Cardiac fibroblast (primary cell): ENCODE measurements at regions not wholly inside any gene's neighbourhood (a gene's known extent, or its start where the extent isn't known, plus 50 kb on each side); places are given as distances from the start of the nearest gene placed in this dataset.

Experiments used
- DNase-seq, 2 donors: peaks; one replicate each; pipeline versions ENCODE4 v3.0.0 to v3.0.0-alpha.2; 2010; ENCODE audit warnings: low read depth in 2 of 2
- H3K4me3 ChIP-seq, 2 donors: replicated peaks in 1 of 2; 1 replicate in 1 of 2; 2 replicates in 1 of 2; pipeline ENCODE4 v1.5.1; 2011; ENCODE audit warnings: low read depth in 2 of 2, low read length in 2 of 2, mild to moderate bottlenecking in 2 of 2, moderate library complexity in 1 of 2
- CTCF ChIP-seq: IDR thresholded peaks from one replicate; pipeline ENCODE4 v1.5.1; 2011; ENCODE audit warnings: low read depth, mild to moderate bottlenecking, low read length, inconsistent platforms

- H3K4me3 ChIP-seq = no peak overlapping the region
- TF ChIP-seq CTCF = no peak
- DNase-seq = no peak
These were observed 442.3 kb downstream of the LRRIQ3 start for GRCh38 chr1:73755649-73756048.

GRCh38 chr1:73749996-73750395, 448.0 kb downstream of the LRRIQ3 start:
- no peak for TF ChIP-seq CTCF
- no peak for DNase-seq

GRCh38 chr1:73744985-73745384, 453.0 kb downstream of the LRRIQ3 start:
- no peak for TF ChIP-seq CTCF
- H3K4me3 ChIP-seq = no peak overlapping the region
- no peak for DNase-seq

More at GRCh38 chr1:73749996-73750395, 448.0 kb downstream of the LRRIQ3 start:
- H3K4me3 ChIP-seq = no peak overlapping the region

GRCh38 chr1:73736125-73736524, 461.9 kb downstream of the LRRIQ3 start:
- no peak for TF ChIP-seq CTCF
- DNase-seq = no peak
- H3K4me3 ChIP-seq = no peak overlapping the region

GRCh38 chr1:73727036-73727435, 470.9 kb downstream of the LRRIQ3 start:
- DNase-seq = no peak
- no peak for TF ChIP-seq CTCF

GRCh38 chr1:73722055-73722454, 475.9 kb downstream of the LRRIQ3 start:
- no peak for TF ChIP-seq CTCF
- no peak for DNase-seq
- H3K4me3 ChIP-seq = no peak overlapping the region

More at GRCh38 chr1:73727036-73727435, 470.9 kb downstream of the LRRIQ3 start:
- H3K4me3 ChIP-seq = no peak overlapping the region

- no peak for TF ChIP-seq CTCF
- DNase-seq = no peak
- no peak overlapping the region for H3K4me3 ChIP-seq
These were observed 480.0 kb downstream of the LRRIQ3 start for GRCh38 chr1:73717976-73718375.
